Neural cell (in vitro differentiated cells): ENCODE measurements at regions not wholly inside any gene's neighbourhood (a gene's known extent, or its start where the extent isn't known, plus 50 kb on each side); places are given as distances from the start of the nearest gene placed in this dataset.

Experiments
- H2AFZ ChIP-seq: fragments of 200-600, 300-800 bp; sonication (generic), shearing (Covaris generic); 2 replicates; pipeline ENCODE4 v1.6.0; 2014; ENCODE audit warnings: low read depth, mild to moderate bottlenecking, antibody characterized with exemption, low read length, moderate library complexity
- H3F3A ChIP-seq: fragments of 200-600 bp; shearing (Covaris generic); 2 replicates; pipeline ENCODE4 v1.6.1; 2016; ENCODE audit warnings: mild to moderate bottlenecking, moderate library complexity, mixed read lengths, antibody characterized with exemption, low read length; ENCODE audit not compliant: insufficient read depth, poor library complexity, severe bottlenecking
- H3K27ac ChIP-seq: fragments of 200-600, 300-800 bp; sonication (generic), shearing (Covaris generic); 2 replicates; pipeline ENCODE4 v1.5.1; 2014; ENCODE audit warnings: mild to moderate bottlenecking, low read length, moderate library complexity
- H3K27me3 ChIP-seq: fragments of 300-800, 200-600 bp; sonication (generic), shearing (Covaris generic); 2 replicates; pipeline ENCODE4 v1.6.0; 2014; ENCODE audit warnings: mild to moderate bottlenecking, low read depth, low read length, moderate library complexity; ENCODE audit not compliant: insufficient read depth
- H3K36me3 ChIP-seq: fragments of 300-800, 200-600 bp; sonication (generic), shearing (Covaris generic); 2 replicates; pipeline ENCODE4 v1.5.1; 2014; ENCODE audit warnings: mild to moderate bottlenecking, antibody characterized with exemption, low read length, moderate library complexity; ENCODE audit not compliant: insufficient read depth
- H3K4me2 ChIP-seq: fragments of 300-800, 200-600 bp; sonication (generic), shearing (Covaris generic); 2 replicates; pipeline ENCODE4 v1.6.0; 2014; ENCODE audit warnings: mild to moderate bottlenecking, low read length
- H3K4me3 ChIP-seq: fragments of 300-800, 200-600 bp; sonication (generic), shearing (Covaris generic); 2 replicates; pipeline ENCODE4 v1.5.1; 2014; ENCODE audit warnings: mild to moderate bottlenecking, low read length, moderate library complexity
- H3K79me2 ChIP-seq: fragments of 200-600 bp; shearing (Covaris generic); replicated peaks from 2 replicates; pipeline ENCODE4 v1.6.0; 2014; ENCODE audit warnings: mild to moderate bottlenecking, low read length, moderate library complexity; ENCODE audit not compliant: insufficient read depth
- H3K9ac ChIP-seq: fragments of 300-800, 200-600 bp; sonication (generic), shearing (Covaris generic); 2 replicates; pipeline ENCODE4 v1.6.1; 2016; ENCODE audit warnings: mild to moderate bottlenecking, low read length, mixed read lengths
- H3K9me2 ChIP-seq: fragments of 200-600 bp; shearing (Covaris generic); 2 replicates; pipeline ENCODE4 v1.6.1; 2016; ENCODE audit warnings: mild to moderate bottlenecking, low read length, mixed read lengths; ENCODE audit not compliant: insufficient read depth
- H3K9me3 ChIP-seq: fragments of 200-600, 300-800 bp; sonication (generic), shearing (Covaris generic); 2 replicates; pipeline ENCODE4 v1.6.1; 2016; ENCODE audit warnings: mild to moderate bottlenecking, mixed run types, low read length, moderate library complexity, mixed read lengths
- H4K20me1 ChIP-seq: fragments of 200-600 bp; shearing (Covaris generic); 2 replicates; pipeline ENCODE4 v1.6.1; 2016; ENCODE audit warnings: mild to moderate bottlenecking, mixed run types; ENCODE audit not compliant: insufficient read depth
- CTCF ChIP-seq: fragments of 450-650 bp; IDR thresholded peaks from 2 replicates; pipeline ENCODE4 v1.5.1; 2014; ENCODE audit warnings: antibody characterized with exemption, mild to moderate bottlenecking, moderate library complexity; ENCODE audit not compliant: poor library complexity, severe bottlenecking
- EP300 ChIP-seq: fragments of 450-650 bp; conservative IDR thresholded peaks from 2 replicates; pipeline ENCODE4 v1.6.1; 2014; ENCODE audit warnings: antibody characterized with exemption, mild to moderate bottlenecking, moderate library complexity; ENCODE audit not compliant: poor library complexity, severe bottlenecking
- EZH2 ChIP-seq: fragments of 200-600, 300-800 bp; shearing (Covaris generic), sonication (generic); IDR thresholded peaks from 2 replicates; pipeline ENCODE4 v1.6.1; 2014; ENCODE audit warnings: antibody characterized with exemption, low read length, borderline replicate concordance, mild to moderate bottlenecking; ENCODE audit not compliant: insufficient read depth, poor library complexity, severe bottlenecking
- MXI1 ChIP-seq: fragments of 450-650 bp; conservative IDR thresholded peaks from 2 replicates; pipeline ENCODE4 v1.6.1; 2014; ENCODE audit warnings: antibody characterized with exemption, mild to moderate bottlenecking; ENCODE audit not compliant: poor library complexity, severe bottlenecking
- POLR2AphosphoS5 ChIP-seq: IDR thresholded peaks from 2 replicates; pipeline ENCODE4 v1.6.1; 2012
- RAD21 ChIP-seq: fragments of 450-650 bp; conservative IDR thresholded peaks from 2 replicates; pipeline ENCODE4 v1.6.1; 2014; ENCODE audit warnings: antibody characterized with exemption, mild to moderate bottlenecking, moderate library complexity
- REST ChIP-seq: IDR thresholded peaks from 2 replicates; pipeline ENCODE4 v1.6.1; 2012; ENCODE audit warnings: borderline replicate concordance
- SMC3 ChIP-seq: fragments of 450-650 bp; conservative IDR thresholded peaks from 2 replicates; pipeline ENCODE4 v1.6.1; 2014; ENCODE audit warnings: antibody characterized with exemption, mild to moderate bottlenecking, moderate library complexity; ENCODE audit not compliant: poor library complexity
- TAF1 ChIP-seq: IDR thresholded peaks from 2 replicates; pipeline ENCODE4 v1.6.1; 2012; ENCODE audit warnings: low read depth

- TF ChIP-seq EZH2 (no peak), RAD21 (no peak), POLR2AphosphoS5 (no peak), MXI1 (no peak), REST (no peak), TAF1 (no peak), SMC3 (no peak)
- no peaks in the 10 kb centered on the region for H4K20me1 ChIP-seq
- H3K79me2 ChIP-seq = no peaks in the 10 kb centered on the region
- no peak overlapping the region for H3K4me3 ChIP-seq
- H3K9me2 ChIP-seq = no peaks in the 10 kb centered on the region
- no peaks in the 10 kb centered on the region for H3K27me3 ChIP-seq
- H3K9me3 ChIP-seq = no peaks in the 10 kb centered on the region
- H2AFZ ChIP-seq = no peak overlapping the region
- H3K4me2 ChIP-seq = no peak overlapping the region
- no peak overlapping the region for H3K9ac ChIP-seq
- no peak overlapping the region for H3K27ac ChIP-seq
- H3F3A ChIP-seq = no peaks in the 10 kb centered on the region
- H3K36me3 ChIP-seq = no peaks in the 10 kb centered on the region
These were observed 382.1 kb upstream of the CDH20 start for GRCh38 chr18:60951091-60951490.

GRCh38 chr18:60962625-60963024, 370.6 kb upstream of the CDH20 start:
- no peaks in the 10 kb centered on the region for H3F3A ChIP-seq
- no peaks in the 10 kb centered on the region for H3K36me3 ChIP-seq
- no peak for TF ChIP-seq RAD21
- H4K20me1 ChIP-seq = no peaks in the 10 kb centered on the region
- no peak overlapping the region for H3K27ac ChIP-seq
- no peak overlapping the region for H2AFZ ChIP-seq
- H3K9ac ChIP-seq = no peak overlapping the region
- H3K79me2 ChIP-seq = no peaks in the 10 kb centered on the region
- H3K4me3 ChIP-seq = no peak overlapping the region
- no peaks in the 10 kb centered on the region for H3K9me3 ChIP-seq
- H3K4me2 ChIP-seq = no peak overlapping the region
- H3K9me2 ChIP-seq = no peaks in the 10 kb centered on the region
- no peaks in the 10 kb centered on the region for H3K27me3 ChIP-seq

GRCh38 chr18:60965856-60966255, 367.4 kb upstream of the CDH20 start:
- H3K9me2 ChIP-seq = no peaks in the 10 kb centered on the region
- TF ChIP-seq POLR2AphosphoS5 (no peak), SMC3 (no peak), RAD21 (no peak), MXI1 (no peak), EP300 (no peak), CTCF (no peak), EZH2 (no peak), REST (no peak), TAF1 (no peak)
- no peak overlapping the region for H3K4me3 ChIP-seq
- H4K20me1 ChIP-seq = no peaks in the 10 kb centered on the region
- H3F3A ChIP-seq = no peaks in the 10 kb centered on the region
- H3K4me2 ChIP-seq = no peak overlapping the region
- H3K9ac ChIP-seq = no peak overlapping the region
- H3K36me3 ChIP-seq = no peaks in the 10 kb centered on the region
- H3K9me3 ChIP-seq = no peaks in the 10 kb centered on the region
- H2AFZ ChIP-seq = no peak overlapping the region
- no peaks in the 10 kb centered on the region for H3K79me2 ChIP-seq
- H3K27ac ChIP-seq = no peak overlapping the region
- H3K27me3 ChIP-seq = no peaks in the 10 kb centered on the region
